ENCODE measurements at regions not wholly inside any gene's neighbourhood (a gene's known extent, or its start where the extent isn't known, plus 50 kb on each side); places are given as distances from the start of the nearest gene placed in this dataset.

DNA sequence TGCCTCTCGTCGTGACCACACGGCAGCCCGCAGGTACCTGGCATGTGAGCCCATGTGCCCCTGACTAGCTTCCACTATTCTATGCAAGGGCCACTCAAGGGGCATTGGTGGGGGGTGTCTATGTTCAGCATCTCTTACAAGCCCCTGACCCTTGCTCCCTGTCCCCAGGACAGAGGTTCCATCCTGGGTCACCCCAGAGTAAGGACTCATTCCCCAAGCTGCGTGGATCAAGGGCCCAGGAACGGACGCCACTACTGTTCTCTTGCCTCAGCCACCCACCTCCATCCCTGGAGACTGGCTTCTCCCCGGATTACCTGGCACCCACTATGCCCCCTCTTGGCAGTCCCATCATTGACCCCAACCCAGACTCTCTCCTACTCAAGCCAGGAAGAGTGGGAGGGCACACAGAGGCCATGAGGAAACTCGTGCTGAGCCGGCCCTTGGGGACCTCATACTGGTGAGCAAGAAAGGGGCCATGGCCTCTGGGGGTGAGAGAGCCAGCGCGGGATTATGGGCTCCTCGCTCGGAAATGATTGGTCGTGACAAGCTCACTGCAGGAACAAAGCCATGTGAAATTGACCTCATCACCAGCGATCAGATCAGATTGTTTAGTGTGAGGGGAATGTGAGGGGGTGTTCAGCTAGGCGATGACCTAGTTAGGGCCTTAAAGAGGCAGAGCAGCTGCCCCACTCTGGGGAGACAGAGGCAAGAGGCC lies 50.1 kb upstream of the PJA1 start:
- TF ChIP-seq, protein P1, sequence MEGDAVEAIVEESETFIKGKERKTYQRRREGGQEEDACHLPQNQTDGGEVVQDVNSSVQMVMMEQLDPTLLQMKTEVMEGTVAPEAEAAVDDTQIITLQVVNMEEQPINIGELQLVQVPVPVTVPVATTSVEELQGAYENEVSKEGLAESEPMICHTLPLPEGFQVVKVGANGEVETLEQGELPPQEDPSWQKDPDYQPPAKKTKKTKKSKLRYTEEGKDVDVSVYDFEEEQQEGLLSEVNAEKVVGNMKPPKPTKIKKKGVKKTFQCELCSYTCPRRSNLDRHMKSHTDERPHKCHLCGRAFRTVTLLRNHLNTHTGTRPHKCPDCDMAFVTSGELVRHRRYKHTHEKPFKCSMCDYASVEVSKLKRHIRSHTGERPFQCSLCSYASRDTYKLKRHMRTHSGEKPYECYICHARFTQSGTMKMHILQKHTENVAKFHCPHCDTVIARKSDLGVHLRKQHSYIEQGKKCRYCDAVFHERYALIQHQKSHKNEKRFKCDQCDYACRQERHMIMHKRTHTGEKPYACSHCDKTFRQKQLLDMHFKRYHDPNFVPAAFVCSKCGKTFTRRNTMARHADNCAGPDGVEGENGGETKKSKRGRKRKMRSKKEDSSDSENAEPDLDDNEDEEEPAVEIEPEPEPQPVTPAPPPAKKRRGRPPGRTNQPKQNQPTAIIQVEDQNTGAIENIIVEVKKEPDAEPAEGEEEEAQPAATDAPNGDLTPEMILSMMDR (IDR thresholded peaks at IDR 0.05), result no peak
- TF ChIP-seq POLR2A (IDR thresholded peaks at IDR 0.05), result no peak
